SU-DHL-6 (cell line): ENCODE measurements at regions not wholly inside any gene's neighbourhood (a gene's known extent, or its start where the extent isn't known, plus 50 kb on each side); places are given as distances from the start of the nearest gene placed in this dataset.

ENCODE experiments used
- H2AFZ ChIP-seq: fragments of 200-600 bp; sonication (generic); 2 replicates; pipeline ENCODE4 v1.6.1; 2014; ENCODE audit warnings: low read depth, mild to moderate bottlenecking, moderate library complexity, mixed read lengths, antibody characterized with exemption, low read length; ENCODE audit not compliant: severe bottlenecking
- H3F3A ChIP-seq: fragments of 200-600 bp; shearing (Covaris generic); 2 replicates; pipeline ENCODE4 v1.6.0; 2016; ENCODE audit warnings: antibody characterized with exemption, mild to moderate bottlenecking; ENCODE audit not compliant: insufficient read depth
- H3K27ac ChIP-seq: fragments of 200-600 bp; sonication (generic); 2 replicates; pipeline ENCODE4 v1.5.1; 2016; ENCODE audit warnings: low read depth, mild to moderate bottlenecking, low read length, moderate library complexity, mixed read lengths
- H3K27me3 ChIP-seq: fragments of 200-600 bp; sonication (generic), shearing (Covaris generic); 2 replicates; pipeline ENCODE4 v1.6.0; 2014; ENCODE audit warnings: mild to moderate bottlenecking, low read length
- H3K36me3 ChIP-seq: fragments of 200-600 bp; sonication (generic); 2 replicates; pipeline ENCODE4 v1.6.1; 2014; ENCODE audit warnings: mild to moderate bottlenecking, low read length, mixed read lengths
- H3K4me2 ChIP-seq: fragments of 300-600, 200-600 bp; shearing (Covaris generic), sonication (generic); 2 replicates; pipeline ENCODE4 v1.6.0; 2014; ENCODE audit warnings: low read length, low read depth, mild to moderate bottlenecking; ENCODE audit not compliant: poor library complexity, severe bottlenecking
- H3K4me3 ChIP-seq: fragments of 200-600 bp; sonication (generic); 2 replicates; pipeline ENCODE4 v1.5.1; 2014; ENCODE audit warnings: antibody characterized with exemption, low read length, mild to moderate bottlenecking, mixed read lengths; ENCODE audit not compliant: insufficient read depth, poor library complexity, severe bottlenecking
- H3K79me2 ChIP-seq: fragments of 200-600 bp; sonication (generic); 2 replicates; pipeline ENCODE4 v1.6.1; 2014; ENCODE audit warnings: mild to moderate bottlenecking, low read length, moderate library complexity; ENCODE audit not compliant: insufficient read depth
- H3K9ac ChIP-seq: fragments of 200-600 bp; sonication (generic); 2 replicates; pipeline ENCODE4 v1.7.0; 2014; ENCODE audit warnings: mild to moderate bottlenecking, low read length
- H3K9me2 ChIP-seq: fragments of 200-600 bp; sonication (generic); replicated peaks from 2 replicates; pipeline ENCODE4 v1.6.1; 2014; ENCODE audit warnings: low read length; ENCODE audit not compliant: insufficient read depth
- H3K9me3 ChIP-seq: fragments of 200-600 bp; sonication (generic); 2 replicates; pipeline ENCODE4 v1.6.1; 2014; ENCODE audit warnings: low read length, mixed read lengths; ENCODE audit not compliant: insufficient read depth
- H4K20me1 ChIP-seq: fragments of 200-600 bp; sonication (generic); 2 replicates; pipeline ENCODE4 v1.6.1; 2014; ENCODE audit warnings: low read depth, mild to moderate bottlenecking, antibody characterized with exemption, low read length, moderate library complexity, mixed read lengths
- EZH2phosphoT487 ChIP-seq: fragments of 200-600 bp; sonication (generic), shearing (Covaris generic); conservative IDR thresholded peaks from 2 replicates; pipeline ENCODE4 v1.6.1; 2018; ENCODE audit warnings: mild to moderate bottlenecking, antibody characterized with exemption, low read length, moderate library complexity, mixed read lengths
- TF ChIP-seq, protein P1 (sequence below): fragments of 200-600 bp; sonication (generic); IDR thresholded peaks from one replicate; pipeline ENCODE4 v1.5.1; 2017; ENCODE audit warnings: antibody characterized with exemption, mild to moderate bottlenecking, low read length, moderate library complexity; ENCODE audit not compliant: insufficient read depth, poor library complexity, severe bottlenecking

GRCh38 chr13:76820759-76821158, 65.4 kb downstream of the KCTD12 start:
- H3K4me2 ChIP-seq = no peak overlapping the region
- TF ChIP-seq EZH2phosphoT487 = no peak
- TF ChIP-seq, protein P1, sequence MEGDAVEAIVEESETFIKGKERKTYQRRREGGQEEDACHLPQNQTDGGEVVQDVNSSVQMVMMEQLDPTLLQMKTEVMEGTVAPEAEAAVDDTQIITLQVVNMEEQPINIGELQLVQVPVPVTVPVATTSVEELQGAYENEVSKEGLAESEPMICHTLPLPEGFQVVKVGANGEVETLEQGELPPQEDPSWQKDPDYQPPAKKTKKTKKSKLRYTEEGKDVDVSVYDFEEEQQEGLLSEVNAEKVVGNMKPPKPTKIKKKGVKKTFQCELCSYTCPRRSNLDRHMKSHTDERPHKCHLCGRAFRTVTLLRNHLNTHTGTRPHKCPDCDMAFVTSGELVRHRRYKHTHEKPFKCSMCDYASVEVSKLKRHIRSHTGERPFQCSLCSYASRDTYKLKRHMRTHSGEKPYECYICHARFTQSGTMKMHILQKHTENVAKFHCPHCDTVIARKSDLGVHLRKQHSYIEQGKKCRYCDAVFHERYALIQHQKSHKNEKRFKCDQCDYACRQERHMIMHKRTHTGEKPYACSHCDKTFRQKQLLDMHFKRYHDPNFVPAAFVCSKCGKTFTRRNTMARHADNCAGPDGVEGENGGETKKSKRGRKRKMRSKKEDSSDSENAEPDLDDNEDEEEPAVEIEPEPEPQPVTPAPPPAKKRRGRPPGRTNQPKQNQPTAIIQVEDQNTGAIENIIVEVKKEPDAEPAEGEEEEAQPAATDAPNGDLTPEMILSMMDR = no peak
- H3K79me2 ChIP-seq = no peaks in the 10 kb centered on the region
- H3K27me3 ChIP-seq = no peaks in the 10 kb centered on the region; the same call in 1 of the 2 replicates
- H4K20me1 ChIP-seq = no peaks in the 10 kb centered on the region
- H3K9me3 ChIP-seq = no peaks in the 10 kb centered on the region
- H2AFZ ChIP-seq = no peak overlapping the region
- H3K4me3 ChIP-seq = no peak overlapping the region
- H3K9ac ChIP-seq = no peak overlapping the region
- H3K27ac ChIP-seq = no peak overlapping the region
- H3K9me2 ChIP-seq = no peaks in the 10 kb centered on the region
- H3F3A ChIP-seq = no peaks in the 10 kb centered on the region
- no peaks in the 10 kb centered on the region for H3K36me3 ChIP-seq

DNA sequence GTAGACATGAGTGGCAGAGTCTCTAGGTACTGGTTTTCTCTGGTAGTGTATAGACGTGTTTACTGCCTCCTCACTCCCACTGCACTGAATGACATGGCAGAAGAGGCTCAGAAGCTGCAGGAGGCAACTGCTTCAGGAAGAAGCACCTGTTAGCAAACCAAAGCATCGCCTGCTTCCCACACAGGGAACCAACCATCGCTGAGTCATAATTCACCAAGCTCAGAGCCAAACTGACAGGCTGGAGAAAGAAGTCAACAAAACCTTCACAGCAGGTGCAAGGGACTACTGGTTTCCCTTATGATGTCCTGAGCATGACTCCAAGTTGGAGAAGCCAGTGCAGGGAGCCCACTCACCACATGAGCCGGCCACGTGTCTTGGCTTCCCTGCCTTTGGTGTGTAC, 69.8 kb downstream of the KCTD12 start:
- Histone ChIP-seq H3K9ac (no peak overlapping the region), H2AFZ (no peak overlapping the region), H3K79me2 (no peaks in the 10 kb centered on the region), H3K9me3 (no peaks in the 10 kb centered on the region), H3K9me2 (no peaks in the 10 kb centered on the region), H3K36me3 (no peaks in the 10 kb centered on the region), H3F3A (no peaks in the 10 kb centered on the region), H3K27ac (no peak overlapping the region), H3K27me3 (no peaks in the 10 kb centered on the region; the same call in 1 of the 2 replicates), H3K4me2 (no peak overlapping the region), H3K4me3 (no peak overlapping the region), H4K20me1 (no peaks in the 10 kb centered on the region)
- no peak for TF ChIP-seq EZH2phosphoT487
- TF ChIP-seq, protein P1 = no peak

DNA sequence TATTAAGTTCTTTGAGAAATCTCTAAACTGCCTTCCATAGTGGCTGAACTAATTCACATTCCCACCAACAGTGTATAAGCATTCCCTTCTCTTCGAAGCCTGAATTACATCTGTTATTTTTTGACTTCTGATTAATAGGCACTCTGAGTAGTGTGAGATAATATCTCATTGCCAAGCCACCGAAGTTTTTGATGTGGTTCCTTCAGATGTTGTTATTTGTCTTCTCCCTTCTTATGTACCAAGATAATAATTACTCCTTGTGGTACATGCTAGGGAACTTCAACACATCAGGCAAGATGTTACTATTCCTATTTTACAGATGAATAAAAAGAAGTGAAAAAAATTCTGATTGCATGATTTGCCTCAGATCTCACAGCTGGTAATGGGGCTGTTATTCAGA, 70.9 kb downstream of the KCTD12 start:
- Histone ChIP-seq H3K9me3 (no peaks in the 10 kb centered on the region), H3K79me2 (no peaks in the 10 kb centered on the region), H3K36me3 (no peaks in the 10 kb centered on the region), H3F3A (no peaks in the 10 kb centered on the region), H3K9me2 (no peaks in the 10 kb centered on the region), H3K9ac (no peak overlapping the region), H3K4me3 (no peak overlapping the region), H2AFZ (no peak overlapping the region), H3K27ac (no peak overlapping the region), H3K4me2 (no peak overlapping the region), H4K20me1 (no peaks in the 10 kb centered on the region), H3K27me3 (no peaks in the 10 kb centered on the region; the same call in 1 of the 2 replicates)
- TF ChIP-seq, protein P1 = no peak
- TF ChIP-seq EZH2phosphoT487 = no peak
